ENCODE measurements at regions not wholly inside any gene's neighbourhood (a gene's known extent, or its start where the extent isn't known, plus 50 kb on each side); places are given as distances from the start of the nearest gene placed in this dataset.

DNA sequence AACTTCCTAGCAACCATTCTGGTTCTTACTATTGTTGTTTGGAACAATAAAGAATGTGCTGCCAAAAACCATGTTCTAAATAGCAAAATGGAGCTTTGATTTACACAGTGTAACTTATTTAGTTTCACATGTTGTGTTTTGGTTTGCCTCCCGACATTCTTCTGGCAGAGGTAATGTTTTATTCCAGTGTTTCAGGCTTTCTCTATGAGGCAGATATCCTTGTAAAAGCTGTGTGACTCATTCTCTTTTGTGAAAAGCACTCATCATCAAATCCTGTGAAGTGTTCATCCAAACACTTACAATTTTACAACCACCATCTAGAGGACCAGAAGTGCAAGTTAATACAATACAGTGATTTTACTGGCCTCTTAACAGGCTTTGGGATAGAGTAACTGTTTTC is 219.0 kb upstream of the GIMD1 start:
- no peaks in the 10 kb centered on the region for H3K4me1 ChIP-seq (ENCODE audit: control insufficient read depth in 1 of 2, insufficient read depth in 2 of 2, low read length in 2 of 2)
- no peak overlapping the region for H3K14ac ChIP-seq (ENCODE audit: low read length)
- H2BK5ac ChIP-seq (ENCODE audit: low read depth, low read length, poor library complexity) = no peak overlapping the region

DNA sequence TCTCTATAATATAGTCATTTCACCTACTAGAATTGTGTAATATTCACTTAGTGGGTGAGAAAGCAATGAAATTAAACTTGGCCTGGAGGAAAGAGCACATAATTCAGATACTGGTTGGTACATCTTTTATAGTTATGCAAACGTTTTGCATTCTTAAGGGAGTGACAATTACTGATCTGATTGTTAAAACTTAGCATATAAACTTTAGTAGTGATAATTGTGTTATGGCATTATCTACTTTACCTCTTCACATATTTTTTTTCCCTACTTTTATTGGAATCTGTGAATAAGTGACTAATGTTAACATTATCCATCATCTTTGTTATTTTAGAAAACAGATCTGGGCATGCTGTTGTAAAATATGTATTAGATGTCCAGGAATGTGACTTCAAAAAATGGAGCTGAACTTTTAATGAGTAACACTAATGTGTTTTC is 217.4 kb upstream of the GIMD1 start:
- Histone ChIP-seq H3K27ac (ENCODE audit: low read depth, low read length) (no peak overlapping the region), H4K91ac (ENCODE audit: low read depth, low read length) (no peak overlapping the region), H3K9me3 (ENCODE audit: insufficient read depth, low read depth, low read length) (no peaks in the 10 kb centered on the region), H3K36me3 (ENCODE audit: control insufficient read depth in 1 of 2, insufficient read depth in 2 of 2, low read length in 2 of 2) (no peaks in the 10 kb centered on the region), H3K9ac (ENCODE audit: low read length) (no peak overlapping the region), H4K8ac (ENCODE audit: low read depth, low read length) (no peak overlapping the region), H3K4ac (ENCODE audit: low read depth, low read length) (no peak overlapping the region), H3K27me3 (ENCODE audit: insufficient read depth, low read length) (no peaks in the 10 kb centered on the region), H2AK5ac (ENCODE audit: low read length) (no peak overlapping the region), H3K79me1 (ENCODE audit: low read length) (no peaks in the 10 kb centered on the region), H3K23ac (ENCODE audit: low read length) (no peak overlapping the region), H4K12ac (ENCODE audit: low read depth, low read length) (no peak overlapping the region), H2BK12ac (ENCODE audit: low read length) (no peak overlapping the region), H3K14ac (ENCODE audit: low read length) (no peak overlapping the region), H3K4me2 (ENCODE audit: low read length) (no peak overlapping the region), H3K18ac (ENCODE audit: low read length) (no peak overlapping the region), H2BK120ac (ENCODE audit: insufficient read depth, low read length, poor library complexity) (no peak overlapping the region), H3K4me3 (ENCODE audit: low read depth, low read length) (no peak overlapping the region), H2BK5ac (ENCODE audit: low read depth, low read length, poor library complexity) (no peak overlapping the region), H2AFZ (ENCODE audit: insufficient read depth, low read length, poor library complexity) (no peak overlapping the region), H3K4me1 (ENCODE audit: control insufficient read depth in 1 of 2, insufficient read depth in 2 of 2, low read length in 2 of 2) (no peaks in the 10 kb centered on the region), H3K79me2 (ENCODE audit: control insufficient read depth, insufficient read depth, low read length, poor library complexity) (no peaks in the 10 kb centered on the region)
- WGBS (ENCODE audit: extremely low coverage, insufficient coverage, insufficient read length) = no CpG with 5 or more reads among the region's 1 CpG
- DNase-seq = no peak

More for the DNA sequence above, 219.0 kb upstream of the GIMD1 start:
- no peak overlapping the region for H3K4ac ChIP-seq (ENCODE audit: low read depth, low read length)
- no peak overlapping the region for H3K27ac ChIP-seq (ENCODE audit: low read depth, low read length)
- no CpG with 5 or more reads among the region's 1 CpG for WGBS (ENCODE audit: extremely low coverage, insufficient coverage, insufficient read length)
- no peak for DNase-seq
- no peak overlapping the region for H3K4me2 ChIP-seq (ENCODE audit: low read length)
- H3K36me3 ChIP-seq (ENCODE audit: control insufficient read depth in 1 of 2, insufficient read depth in 2 of 2, low read length in 2 of 2) = no peaks in the 10 kb centered on the region
- no peak overlapping the region for H2AFZ ChIP-seq (ENCODE audit: insufficient read depth, low read length, poor library complexity)
- H3K79me2 ChIP-seq (ENCODE audit: control insufficient read depth, insufficient read depth, low read length, poor library complexity) = no peaks in the 10 kb centered on the region
- H4K91ac ChIP-seq (ENCODE audit: low read depth, low read length) = no peak overlapping the region
- no peaks in the 10 kb centered on the region for H3K9me3 ChIP-seq (ENCODE audit: insufficient read depth, low read depth, low read length)
- no peak overlapping the region for H3K23ac ChIP-seq (ENCODE audit: low read length)
- no peak overlapping the region for H2BK12ac ChIP-seq (ENCODE audit: low read length)
- no peak overlapping the region for H2BK120ac ChIP-seq (ENCODE audit: insufficient read depth, low read length, poor library complexity)
- no peaks in the 10 kb centered on the region for H3K79me1 ChIP-seq (ENCODE audit: low read length)
- H4K12ac ChIP-seq (ENCODE audit: low read depth, low read length) = no peak overlapping the region
- H3K27me3 ChIP-seq (ENCODE audit: insufficient read depth, low read length) = no peaks in the 10 kb centered on the region
- no peak overlapping the region for H2AK5ac ChIP-seq (ENCODE audit: low read length)
- no peak overlapping the region for H3K4me3 ChIP-seq (ENCODE audit: low read depth, low read length)
- no peak overlapping the region for H3K18ac ChIP-seq (ENCODE audit: low read length)
- H3K9ac ChIP-seq (ENCODE audit: low read length) = no peak overlapping the region
- no peak overlapping the region for H4K8ac ChIP-seq (ENCODE audit: low read depth, low read length)

DNA sequence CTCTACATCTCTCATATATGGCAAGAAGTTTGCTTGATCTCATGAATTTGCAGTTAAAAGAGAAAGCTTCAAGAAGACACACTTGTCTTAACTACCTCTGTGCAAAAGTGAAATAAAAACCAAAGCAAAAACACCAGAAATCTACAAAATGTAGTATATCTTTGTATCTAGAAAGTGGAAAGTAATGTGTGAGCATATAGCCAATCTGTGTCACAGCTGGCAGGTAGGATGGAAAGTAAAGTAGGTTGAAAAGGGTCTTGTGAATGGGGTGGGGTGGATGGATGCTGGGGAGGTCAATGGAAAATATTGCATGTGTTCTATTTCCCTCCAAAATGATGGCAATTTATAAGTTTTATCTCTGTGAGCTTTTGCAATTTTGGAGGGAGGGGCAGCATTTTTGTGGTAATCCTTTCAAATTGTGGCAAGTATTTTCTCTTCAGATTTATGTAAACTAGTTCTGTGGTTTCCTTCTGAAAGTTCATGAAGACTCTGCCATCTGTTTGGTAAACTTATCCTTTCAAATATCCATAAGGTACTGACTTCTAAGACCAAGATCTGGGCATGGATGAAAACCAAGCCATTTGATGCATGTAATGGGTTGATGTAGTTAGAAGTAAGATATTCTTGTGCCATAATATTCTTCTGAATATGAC is 215.9 kb upstream of the GIMD1 start:
- Histone ChIP-seq H4K8ac (ENCODE audit: low read depth, low read length) (no peak overlapping the region), H3K27ac (ENCODE audit: low read depth, low read length) (no peak overlapping the region), H4K91ac (ENCODE audit: low read depth, low read length) (no peak overlapping the region), H3K79me1 (ENCODE audit: low read length) (no peaks in the 10 kb centered on the region), H2AK5ac (ENCODE audit: low read length) (no peak overlapping the region), H3K18ac (ENCODE audit: low read length) (no peak overlapping the region), H4K12ac (ENCODE audit: low read depth, low read length) (no peak overlapping the region), H3K9me3 (ENCODE audit: insufficient read depth, low read depth, low read length) (no peaks in the 10 kb centered on the region), H2AFZ (ENCODE audit: insufficient read depth, low read length, poor library complexity) (no peak overlapping the region), H3K4me1 (ENCODE audit: control insufficient read depth in 1 of 2, insufficient read depth in 2 of 2, low read length in 2 of 2) (no peaks in the 10 kb centered on the region), H2BK12ac (ENCODE audit: low read length) (no peak overlapping the region), H3K9ac (ENCODE audit: low read length) (no peak overlapping the region), H3K4ac (ENCODE audit: low read depth, low read length) (no peak overlapping the region), H3K79me2 (ENCODE audit: control insufficient read depth, insufficient read depth, low read length, poor library complexity) (no peaks in the 10 kb centered on the region), H2BK5ac (ENCODE audit: low read depth, low read length, poor library complexity) (no peak overlapping the region), H3K14ac (ENCODE audit: low read length) (no peak overlapping the region), H3K4me2 (ENCODE audit: low read length) (no peak overlapping the region), H3K23ac (ENCODE audit: low read length) (no peak overlapping the region), H2BK120ac (ENCODE audit: insufficient read depth, low read length, poor library complexity) (no peak overlapping the region), H3K36me3 (ENCODE audit: control insufficient read depth in 1 of 2, insufficient read depth in 2 of 2, low read length in 2 of 2) (no peaks in the 10 kb centered on the region), H3K27me3 (ENCODE audit: insufficient read depth, low read length) (no peaks in the 10 kb centered on the region), H3K4me3 (ENCODE audit: low read depth, low read length) (no peak overlapping the region)
- DNase-seq = no peak

DNA sequence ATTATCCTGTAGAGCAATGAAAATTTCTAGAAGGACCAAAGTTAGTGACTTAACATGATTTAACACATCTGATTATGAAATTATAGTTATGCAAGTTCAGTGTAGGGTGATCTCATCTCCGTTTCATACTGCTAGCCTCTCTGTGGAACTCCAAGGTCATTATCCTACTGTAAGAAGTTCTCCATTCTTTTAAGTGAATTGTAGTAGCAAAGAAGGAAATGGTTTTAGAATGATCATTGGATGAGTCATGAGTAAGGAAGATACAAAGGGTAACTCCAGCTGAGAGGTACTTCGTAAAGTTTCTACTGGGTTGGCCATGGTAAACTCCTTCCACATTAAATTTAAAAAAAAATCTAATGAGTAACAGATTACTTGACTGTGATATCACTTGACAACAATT is 215.0 kb upstream of the GIMD1 start:
- H2AK5ac ChIP-seq (ENCODE audit: low read length) = no peak overlapping the region
- no peak overlapping the region for H3K4me3 ChIP-seq (ENCODE audit: low read depth, low read length)
- H4K8ac ChIP-seq (ENCODE audit: low read depth, low read length) = no peak overlapping the region
- H2BK5ac ChIP-seq (ENCODE audit: low read depth, low read length, poor library complexity) = no peak overlapping the region
- H3K9ac ChIP-seq (ENCODE audit: low read length) = no peak overlapping the region
- H3K4me2 ChIP-seq (ENCODE audit: low read length) = no peak overlapping the region
- no peak overlapping the region for H3K18ac ChIP-seq (ENCODE audit: low read length)
- peak in 1 of 2 donors; percentile 3 for DNase-seq
- no peak overlapping the region for H3K4ac ChIP-seq (ENCODE audit: low read depth, low read length)
- H4K91ac ChIP-seq (ENCODE audit: low read depth, low read length) = no peak overlapping the region
- H2BK120ac ChIP-seq (ENCODE audit: insufficient read depth, low read length, poor library complexity) = no peak overlapping the region
- WGBS (ENCODE audit: extremely low coverage, insufficient coverage, insufficient read length) = no CpG with 5 or more reads among the region's 2 CpGs
- H3K4me1 ChIP-seq (ENCODE audit: control insufficient read depth in 1 of 2, insufficient read depth in 2 of 2, low read length in 2 of 2) = no peaks in the 10 kb centered on the region
- H3K79me2 ChIP-seq (ENCODE audit: control insufficient read depth, insufficient read depth, low read length, poor library complexity) = no peaks in the 10 kb centered on the region
- H3K27me3 ChIP-seq (ENCODE audit: insufficient read depth, low read length) = no peaks in the 10 kb centered on the region
- H4K12ac ChIP-seq (ENCODE audit: low read depth, low read length) = no peak overlapping the region
- no peaks in the 10 kb centered on the region for H3K9me3 ChIP-seq (ENCODE audit: insufficient read depth, low read depth, low read length)
- H3K14ac ChIP-seq (ENCODE audit: low read length) = no peak overlapping the region
- no peaks in the 10 kb centered on the region for H3K36me3 ChIP-seq (ENCODE audit: control insufficient read depth in 1 of 2, insufficient read depth in 2 of 2, low read length in 2 of 2)
- H3K23ac ChIP-seq (ENCODE audit: low read length) = no peak overlapping the region
- H2AFZ ChIP-seq (ENCODE audit: insufficient read depth, low read length, poor library complexity) = no peak overlapping the region
- H3K79me1 ChIP-seq (ENCODE audit: low read length) = no peaks in the 10 kb centered on the region
- H2BK12ac ChIP-seq (ENCODE audit: low read length) = no peak overlapping the region
- H3K27ac ChIP-seq (ENCODE audit: low read depth, low read length) = no peak overlapping the region

Measured in trophoblast cell (in vitro differentiated cells and primary cell).